A673 (cell line): ENCODE measurements at regions not wholly inside any gene's neighbourhood (a gene's known extent, or its start where the extent isn't known, plus 50 kb on each side); places are given as distances from the start of the nearest gene placed in this dataset.

Experiments used
- EZH2 ChIP-seq: fragments of 200-600 bp; sonication (generic); IDR thresholded peaks from 2 replicates; pipeline ENCODE4 v1.6.1; 2017; ENCODE audit warnings: borderline replicate concordance, low read depth, mild to moderate bottlenecking, mixed read lengths, antibody characterized with exemption, low read length; ENCODE audit not compliant: poor library complexity, severe bottlenecking
- TF ChIP-seq, protein P1 (sequence below): fragments of 300-800, 200-600 bp; sonication (generic); conservative IDR thresholded peaks from 2 replicates; pipeline ENCODE4 v1.5.1; 2017; ENCODE audit warnings: low read depth, mild to moderate bottlenecking, antibody characterized with exemption, low read length, moderate library complexity, mixed read lengths

GRCh38 chr10:44854693-44855350 is 56.3 kb upstream of the TMEM72 start:
- TF ChIP-seq, protein P1, sequence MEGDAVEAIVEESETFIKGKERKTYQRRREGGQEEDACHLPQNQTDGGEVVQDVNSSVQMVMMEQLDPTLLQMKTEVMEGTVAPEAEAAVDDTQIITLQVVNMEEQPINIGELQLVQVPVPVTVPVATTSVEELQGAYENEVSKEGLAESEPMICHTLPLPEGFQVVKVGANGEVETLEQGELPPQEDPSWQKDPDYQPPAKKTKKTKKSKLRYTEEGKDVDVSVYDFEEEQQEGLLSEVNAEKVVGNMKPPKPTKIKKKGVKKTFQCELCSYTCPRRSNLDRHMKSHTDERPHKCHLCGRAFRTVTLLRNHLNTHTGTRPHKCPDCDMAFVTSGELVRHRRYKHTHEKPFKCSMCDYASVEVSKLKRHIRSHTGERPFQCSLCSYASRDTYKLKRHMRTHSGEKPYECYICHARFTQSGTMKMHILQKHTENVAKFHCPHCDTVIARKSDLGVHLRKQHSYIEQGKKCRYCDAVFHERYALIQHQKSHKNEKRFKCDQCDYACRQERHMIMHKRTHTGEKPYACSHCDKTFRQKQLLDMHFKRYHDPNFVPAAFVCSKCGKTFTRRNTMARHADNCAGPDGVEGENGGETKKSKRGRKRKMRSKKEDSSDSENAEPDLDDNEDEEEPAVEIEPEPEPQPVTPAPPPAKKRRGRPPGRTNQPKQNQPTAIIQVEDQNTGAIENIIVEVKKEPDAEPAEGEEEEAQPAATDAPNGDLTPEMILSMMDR: no peak
- TF ChIP-seq EZH2: no peak
